ENCODE measurements at regions not wholly inside any gene's neighbourhood (a gene's known extent, or its start where the extent isn't known, plus 50 kb on each side); places are given as distances from the start of the nearest gene placed in this dataset.
"Not testable (repeated sequence)": the region's sequence is repeated elsewhere in the genome, so short reads cannot be mapped to it uniquely, and the experiment has no call there.

GRCh38 chr16:8137606-8138005 is 452.7 kb downstream of the TMEM114 start:
- Histone ChIP-seq H3K4me3 (ENCODE audit: low read depth, low read length) (no peak overlapping the region), H3K9me3 (ENCODE audit: control insufficient read depth, insufficient read depth, low read length) (no peaks in the 10 kb centered on the region), H3K27me3 (ENCODE audit: control insufficient read depth, insufficient read depth, low read length) (no peaks in the 10 kb centered on the region), H3K9ac (ENCODE audit: low read depth, low read length) (no peak overlapping the region), H3K4me1 (ENCODE audit: control insufficient read depth, insufficient read depth, low read length) (no peaks in the 10 kb centered on the region), H3K36me3 (ENCODE audit: control insufficient read depth, insufficient read depth, low read length) (no peaks in the 10 kb centered on the region)

GRCh38 chr16:8130197-8130596 is 460.1 kb downstream of the TMEM114 start:
- Histone ChIP-seq H3K9ac (ENCODE audit: low read depth, low read length) (no peak overlapping the region), H3K4me1 (ENCODE audit: control insufficient read depth, insufficient read depth, low read length) (no peaks in the 10 kb centered on the region), H3K4me3 (ENCODE audit: low read depth, low read length) (no peak overlapping the region), H3K9me3 (ENCODE audit: control insufficient read depth, insufficient read depth, low read length) (no peaks in the 10 kb centered on the region), H3K36me3 (ENCODE audit: control insufficient read depth, insufficient read depth, low read length) (no peaks in the 10 kb centered on the region), H3K27me3 (ENCODE audit: control insufficient read depth, insufficient read depth, low read length) (no peaks in the 10 kb centered on the region)

GRCh38 chr16:8127070-8127469 is 463.2 kb downstream of the TMEM114 start:
- Histone ChIP-seq H3K36me3 (ENCODE audit: control insufficient read depth, insufficient read depth, low read length) (no peaks in the 10 kb centered on the region), H3K4me1 (ENCODE audit: control insufficient read depth, insufficient read depth, low read length) (no peaks in the 10 kb centered on the region), H3K9ac (ENCODE audit: low read depth, low read length) (no peak overlapping the region), H3K9me3 (ENCODE audit: control insufficient read depth, insufficient read depth, low read length) (no peaks in the 10 kb centered on the region), H3K4me3 (ENCODE audit: low read depth, low read length) (no peak overlapping the region), H3K27me3 (ENCODE audit: control insufficient read depth, insufficient read depth, low read length) (no peaks in the 10 kb centered on the region)

DNA sequence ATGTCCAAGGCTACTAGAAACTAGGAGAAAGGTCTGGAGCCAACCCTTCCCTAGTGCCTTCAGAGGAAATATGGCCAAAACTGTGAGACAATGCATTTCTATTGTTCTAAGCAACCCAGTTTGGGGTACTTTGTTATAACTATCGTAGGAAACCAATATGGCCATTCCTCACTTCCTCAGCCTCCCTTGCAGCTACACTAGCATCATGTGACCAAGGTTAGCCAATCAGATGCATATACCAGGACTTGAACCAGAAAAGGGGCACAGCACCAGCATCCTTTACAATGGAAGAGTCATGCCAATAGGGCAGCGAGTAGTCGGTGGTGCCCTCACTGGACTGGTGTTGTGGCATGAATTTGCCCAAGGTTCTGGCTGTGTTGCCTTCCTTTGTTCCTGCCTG is 464.0 kb downstream of the TMEM114 start:
- Histone ChIP-seq H3K27me3 (ENCODE audit: control insufficient read depth, insufficient read depth, low read length) (no peaks in the 10 kb centered on the region), H3K9me3 (ENCODE audit: control insufficient read depth, insufficient read depth, low read length) (no peaks in the 10 kb centered on the region), H3K9ac (ENCODE audit: low read depth, low read length) (no peak overlapping the region), H3K4me1 (ENCODE audit: control insufficient read depth, insufficient read depth, low read length) (no peaks in the 10 kb centered on the region), H3K4me3 (ENCODE audit: low read depth, low read length) (no peak overlapping the region), H3K36me3 (ENCODE audit: control insufficient read depth, insufficient read depth, low read length) (no peaks in the 10 kb centered on the region)

GRCh38 chr16:8120001-8120400 is 470.3 kb downstream of the TMEM114 start:
- no peaks in the 10 kb centered on the region for H3K4me1 ChIP-seq (ENCODE audit: control insufficient read depth, insufficient read depth, low read length)
- H3K36me3 ChIP-seq (ENCODE audit: control insufficient read depth, insufficient read depth, low read length) = no peaks in the 10 kb centered on the region
- no peaks in the 10 kb centered on the region for H3K9me3 ChIP-seq (ENCODE audit: control insufficient read depth, insufficient read depth, low read length)
- H3K9ac ChIP-seq (ENCODE audit: low read depth, low read length) = no peak overlapping the region
- no peaks in the 10 kb centered on the region for H3K27me3 ChIP-seq (ENCODE audit: control insufficient read depth, insufficient read depth, low read length)
- no peak overlapping the region for H3K4me3 ChIP-seq (ENCODE audit: low read depth, low read length)

GRCh38 chr16:8115814-8116213 is 474.5 kb downstream of the TMEM114 start:
- Histone ChIP-seq H3K36me3 (ENCODE audit: control insufficient read depth, insufficient read depth, low read length) (no peaks in the 10 kb centered on the region), H3K9ac (ENCODE audit: low read depth, low read length) (no peak overlapping the region), H3K9me3 (ENCODE audit: control insufficient read depth, insufficient read depth, low read length) (no peaks in the 10 kb centered on the region), H3K4me1 (ENCODE audit: control insufficient read depth, insufficient read depth, low read length) (no peaks in the 10 kb centered on the region), H3K27me3 (ENCODE audit: control insufficient read depth, insufficient read depth, low read length) (no peaks in the 10 kb centered on the region), H3K4me3 (ENCODE audit: low read depth, low read length) (no peak overlapping the region)

- not testable (repeated sequence) for H3K9me3 ChIP-seq (ENCODE audit: control insufficient read depth, insufficient read depth, low read length); H3K27me3 ChIP-seq (ENCODE audit: control insufficient read depth, insufficient read depth, low read length); H3K9ac ChIP-seq (ENCODE audit: low read depth, low read length); H3K4me3 ChIP-seq (ENCODE audit: low read depth, low read length); H3K4me1 ChIP-seq (ENCODE audit: control insufficient read depth, insufficient read depth, low read length); H3K36me3 ChIP-seq (ENCODE audit: control insufficient read depth, insufficient read depth, low read length)
Measured at GRCh38 chr16:8114941-8115340, 475.4 kb downstream of the TMEM114 start.

GRCh38 chr16:8113843-8114242 is 476.5 kb downstream of the TMEM114 start:
- H3K9me3 ChIP-seq (ENCODE audit: control insufficient read depth, insufficient read depth, low read length) = no peaks in the 10 kb centered on the region
- no peaks in the 10 kb centered on the region for H3K27me3 ChIP-seq (ENCODE audit: control insufficient read depth, insufficient read depth, low read length)
- no peaks in the 10 kb centered on the region for H3K36me3 ChIP-seq (ENCODE audit: control insufficient read depth, insufficient read depth, low read length)
- H3K9ac ChIP-seq (ENCODE audit: low read depth, low read length) = no peak overlapping the region
- no peak overlapping the region for H3K4me3 ChIP-seq (ENCODE audit: low read depth, low read length)
- H3K4me1 ChIP-seq (ENCODE audit: control insufficient read depth, insufficient read depth, low read length) = no peaks in the 10 kb centered on the region

DNA sequence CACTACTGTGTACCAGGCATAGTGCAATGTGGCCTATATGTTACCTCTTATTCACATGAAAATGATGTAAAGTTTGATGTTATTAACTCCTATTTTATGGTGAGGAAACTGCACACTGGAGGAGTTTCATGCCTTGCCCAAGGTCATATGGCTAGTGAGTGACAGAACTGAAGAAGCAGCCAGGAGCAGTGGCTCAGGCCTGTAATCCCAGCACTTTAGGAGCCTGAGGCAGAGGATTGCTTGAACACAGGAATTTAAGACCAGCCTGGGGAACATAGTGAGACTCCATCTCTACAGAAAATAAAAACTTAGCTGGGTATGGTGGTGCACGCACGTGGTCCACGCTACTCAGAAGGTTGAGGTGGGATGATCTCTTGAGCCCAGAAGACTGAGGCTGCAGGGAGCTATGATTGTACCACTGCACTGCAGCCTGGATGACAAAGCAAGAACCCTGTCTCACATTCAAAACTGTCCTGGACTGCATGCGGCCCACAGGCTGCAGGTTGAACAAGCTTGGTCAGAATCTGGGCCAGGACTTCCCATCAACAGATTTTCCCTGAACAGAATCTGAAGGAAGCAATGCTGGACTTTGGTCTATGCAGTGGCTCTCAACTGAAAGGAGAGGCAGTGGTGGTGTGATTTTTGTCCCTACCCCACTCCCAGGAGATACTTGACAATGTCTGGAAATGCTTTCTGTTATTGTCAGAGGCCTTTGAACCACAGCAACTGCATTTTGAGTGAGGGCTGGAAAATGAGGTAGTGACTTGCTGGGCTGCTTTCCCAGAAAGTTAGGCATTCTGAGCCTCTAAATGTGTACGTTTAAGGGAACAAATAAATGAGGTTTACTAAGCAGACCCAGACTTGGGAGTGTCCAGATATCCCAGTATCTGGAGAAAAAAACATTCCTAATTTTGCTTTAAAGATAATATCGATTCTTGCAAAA is 479.5 kb downstream of the TMEM114 start:
- Histone ChIP-seq H3K9ac (ENCODE audit: low read depth, low read length) (no peak overlapping the region), H3K4me3 (ENCODE audit: low read depth, low read length) (no peak overlapping the region), H3K36me3 (ENCODE audit: control insufficient read depth, insufficient read depth, low read length) (no peaks in the 10 kb centered on the region), H3K4me1 (ENCODE audit: control insufficient read depth, insufficient read depth, low read length) (no peaks in the 10 kb centered on the region), H3K9me3 (ENCODE audit: control insufficient read depth, insufficient read depth, low read length) (no peaks in the 10 kb centered on the region), H3K27me3 (ENCODE audit: control insufficient read depth, insufficient read depth, low read length) (no peaks in the 10 kb centered on the region)

DNA sequence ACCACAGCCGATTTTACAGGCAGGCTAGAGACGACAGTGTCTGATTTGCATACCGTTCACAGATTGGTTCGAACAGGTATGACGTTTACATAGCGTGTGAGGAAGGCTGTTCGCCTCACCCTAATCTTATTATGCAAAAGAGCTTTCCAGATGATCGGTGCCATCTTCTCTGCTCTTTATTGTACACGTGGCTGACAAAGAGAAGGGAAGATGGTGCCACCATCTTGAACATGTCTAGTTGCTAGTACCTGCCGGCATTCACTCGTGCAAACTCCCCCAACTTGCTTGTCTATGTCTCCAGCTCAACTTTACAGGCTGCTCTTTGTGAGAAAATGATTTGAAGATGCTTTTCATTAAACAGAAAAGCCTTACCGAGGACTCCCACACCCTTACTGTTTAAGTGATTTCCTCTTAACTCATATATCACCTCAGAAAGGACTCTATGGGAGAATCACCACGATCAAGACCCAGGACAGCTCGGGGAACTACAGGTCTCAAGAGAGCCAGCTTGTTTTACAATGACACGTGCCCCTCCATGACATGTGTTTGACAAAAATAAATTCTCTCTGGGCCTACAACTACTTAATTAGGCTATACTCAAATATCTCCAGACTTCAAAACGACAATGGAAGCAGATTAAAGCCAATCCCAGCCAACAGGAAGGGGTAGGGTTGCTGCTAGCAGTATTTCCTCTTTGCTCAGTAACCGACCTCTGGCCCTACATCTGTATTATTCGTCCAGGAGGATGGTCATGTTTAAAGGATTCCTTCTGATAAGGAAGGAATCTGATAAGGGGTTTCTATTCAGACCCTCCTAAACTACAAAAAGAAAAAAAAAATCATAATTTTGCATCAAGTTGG is 480.6 kb downstream of the TMEM114 start:
- Histone ChIP-seq H3K27me3 (ENCODE audit: control insufficient read depth, insufficient read depth, low read length) (no peaks in the 10 kb centered on the region), H3K9me3 (ENCODE audit: control insufficient read depth, insufficient read depth, low read length) (no peaks in the 10 kb centered on the region), H3K4me3 (ENCODE audit: low read depth, low read length) (no peak overlapping the region), H3K36me3 (ENCODE audit: control insufficient read depth, insufficient read depth, low read length) (no peaks in the 10 kb centered on the region), H3K9ac (ENCODE audit: low read depth, low read length) (no peak overlapping the region), H3K4me1 (ENCODE audit: control insufficient read depth, insufficient read depth, low read length) (no peaks in the 10 kb centered on the region)

DNA sequence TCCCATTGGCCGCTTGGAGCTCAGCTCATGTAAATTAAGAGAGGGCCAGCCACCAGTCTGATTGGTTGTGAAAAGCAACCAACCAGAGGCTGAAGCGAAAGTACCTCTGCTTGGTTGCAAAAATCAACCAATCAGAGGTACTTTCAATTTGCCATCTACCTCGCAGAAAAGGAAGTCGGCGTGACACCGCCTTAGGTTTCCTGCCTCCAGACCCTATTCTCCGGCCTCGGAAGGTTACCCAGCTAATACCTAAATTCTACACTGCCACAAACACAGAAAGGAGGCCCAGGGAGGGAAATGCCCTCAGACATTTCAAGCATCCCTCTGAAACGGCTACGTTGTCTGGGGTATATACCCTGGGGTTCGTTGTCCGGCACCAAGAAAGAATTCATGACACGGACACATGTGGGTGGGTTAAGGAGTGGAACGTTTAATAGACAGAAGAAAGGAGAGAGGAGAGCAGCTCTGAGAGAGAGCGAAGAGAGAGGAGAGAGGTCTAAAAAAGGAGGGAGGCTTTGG is 481.3 kb downstream of the TMEM114 start:
- no peaks in the 10 kb centered on the region for H3K27me3 ChIP-seq (ENCODE audit: control insufficient read depth, insufficient read depth, low read length)
- H3K4me3 ChIP-seq (ENCODE audit: low read depth, low read length) = no peak overlapping the region
- H3K36me3 ChIP-seq (ENCODE audit: control insufficient read depth, insufficient read depth, low read length) = no peaks in the 10 kb centered on the region
- H3K9ac ChIP-seq (ENCODE audit: low read depth, low read length) = no peak overlapping the region
- no peaks in the 10 kb centered on the region for H3K9me3 ChIP-seq (ENCODE audit: control insufficient read depth, insufficient read depth, low read length)
- H3K4me1 ChIP-seq (ENCODE audit: control insufficient read depth, insufficient read depth, low read length) = no peaks in the 10 kb centered on the region
